ENCODE measurements at regions not wholly inside any gene's neighbourhood (a gene's known extent, or its start where the extent isn't known, plus 50 kb on each side); places are given as distances from the start of the nearest gene placed in this dataset.

- no peak for TF ChIP-seq CTCF (IDR thresholded peaks at IDR 0.05)
- no peak for TF ChIP-seq POLR2AphosphoS5 (IDR thresholded peaks at IDR 0.05)
- no peak for TF ChIP-seq POLR2A (IDR thresholded peaks at IDR 0.05)
- intact Hi-C loops (cut with DNase I): no loop called here
Observed at GRCh38 chr7:38017320-38017719, 96.9 kb downstream of the EPDR1 start.

DNA sequence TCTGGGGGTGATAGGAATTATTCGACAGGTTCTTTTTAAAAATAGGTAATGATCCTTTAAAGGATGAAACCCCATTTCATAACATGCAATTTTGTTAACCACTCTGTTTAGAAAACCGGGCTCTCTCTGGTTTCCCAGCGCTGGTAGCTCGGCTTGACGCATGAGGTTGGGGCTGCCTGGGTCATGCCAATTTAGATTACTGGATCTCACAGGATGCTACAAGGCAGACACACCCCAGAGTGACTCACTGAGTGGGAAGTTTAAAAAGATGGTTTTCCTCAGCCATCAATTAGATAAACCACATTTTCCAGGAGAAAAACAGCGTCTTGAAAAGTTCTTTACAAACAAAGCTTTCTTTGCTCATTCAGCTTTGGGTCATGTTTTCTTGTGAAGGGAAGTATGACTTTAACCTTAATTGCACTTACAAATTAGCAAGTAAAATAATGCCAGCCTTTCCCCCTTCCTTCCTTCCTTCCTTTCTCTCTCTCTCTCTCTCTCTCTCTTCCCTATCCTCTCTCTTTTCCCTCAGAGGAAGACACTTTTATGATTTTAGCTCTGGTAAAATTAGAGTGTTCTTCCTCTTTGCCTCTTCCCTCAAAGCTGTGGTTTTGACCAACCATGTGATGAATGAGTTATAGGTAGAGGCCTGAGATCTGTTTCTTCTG, 99.8 kb downstream of the EPDR1 start:
- TF ChIP-seq CTCF (IDR thresholded peaks at IDR 0.05) (no peak), POLR2A (IDR thresholded peaks at IDR 0.05) (no peak), POLR2AphosphoS5 (IDR thresholded peaks at IDR 0.05) (no peak)
- WGBS: 90% methylated on average over 6 of the region's 6 CpGs

More at GRCh38 chr7:38017320-38017719, 96.9 kb downstream of the EPDR1 start:
- no peaks in the 10 kb centered on the region for H3K36me3 ChIP-seq
- H3K9me3 ChIP-seq: no peaks in the 10 kb centered on the region
- H3K4me1 ChIP-seq (replicated peaks): no peaks in the 10 kb centered on the region
- DNase-seq (ENCODE audit: low spot score): no peak
- H3K27me3 ChIP-seq (replicated peaks; ENCODE audit: insufficient read depth): no peaks in the 10 kb centered on the region
- H3K27ac ChIP-seq: no peak overlapping the region
- 88% methylated on average over 1 of the region's 1 CpG for WGBS
- no peak overlapping the region for H3K4me3 ChIP-seq

GRCh38 chr7:38021892-38022291, 101.5 kb downstream of the EPDR1 start:
- Histone ChIP-seq H3K27ac (no peak overlapping the region), H3K36me3 (no peaks in the 10 kb centered on the region), H3K27me3 (replicated peaks; ENCODE audit: insufficient read depth) (no peaks in the 10 kb centered on the region), H3K4me3 (no peak overlapping the region), H3K4me1 (replicated peaks) (no peaks in the 10 kb centered on the region), H3K9me3 (no peaks in the 10 kb centered on the region)
- DNase-seq (ENCODE audit: low spot score): no peak
- TF ChIP-seq POLR2AphosphoS5 (IDR thresholded peaks at IDR 0.05): no peak
- TF ChIP-seq CTCF (IDR thresholded peaks at IDR 0.05): no peak
- TF ChIP-seq POLR2A (IDR thresholded peaks at IDR 0.05): no peak
- intact Hi-C loops (cut with DNase I): no loop called here
- WGBS: 90% methylated on average over 3 of the region's 3 CpGs

More for the DNA sequence above, 99.8 kb downstream of the EPDR1 start:
- intact Hi-C loops (cut with DNase I): no loop called here
- Histone ChIP-seq H3K36me3 (no peaks in the 10 kb centered on the region), H3K4me1 (replicated peaks) (no peaks in the 10 kb centered on the region), H3K27ac (no peak overlapping the region), H3K9me3 (no peaks in the 10 kb centered on the region), H3K4me3 (no peak overlapping the region), H3K27me3 (replicated peaks; ENCODE audit: insufficient read depth) (no peaks in the 10 kb centered on the region)
- no peak for DNase-seq (ENCODE audit: low spot score)

DNA sequence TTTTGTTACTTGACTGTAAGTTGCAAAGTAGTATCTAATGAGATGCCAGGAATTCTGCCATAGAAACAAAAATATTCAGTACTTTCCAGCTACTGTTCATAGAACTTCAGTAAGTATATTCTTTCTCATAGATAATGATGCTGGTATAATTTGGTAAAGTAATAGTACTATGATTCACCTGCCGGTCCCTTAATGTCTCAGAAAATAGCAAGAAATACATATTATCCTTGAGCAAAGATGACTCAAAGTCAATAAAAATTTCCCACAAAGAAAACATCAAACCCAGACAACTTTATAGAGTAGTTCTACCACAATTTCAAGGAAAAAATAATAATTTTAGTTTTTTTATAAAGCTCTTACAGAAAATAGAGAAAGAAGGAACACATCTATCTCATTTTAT, 105.4 kb downstream of the EPDR1 start:
- H3K4me1 ChIP-seq (replicated peaks): no peaks in the 10 kb centered on the region
- intact Hi-C loops (cut with DNase I): no loop called here
- no peaks in the 10 kb centered on the region for H3K9me3 ChIP-seq
- H3K4me3 ChIP-seq: no peak overlapping the region
- DNase-seq (ENCODE audit: low spot score): no peak
- no peak for TF ChIP-seq POLR2AphosphoS5 (IDR thresholded peaks at IDR 0.05)
- TF ChIP-seq POLR2A (IDR thresholded peaks at IDR 0.05): no peak
- no peak for TF ChIP-seq CTCF (IDR thresholded peaks at IDR 0.05)
- no peaks in the 10 kb centered on the region for H3K27me3 ChIP-seq (replicated peaks; ENCODE audit: insufficient read depth)
- no peaks in the 10 kb centered on the region for H3K36me3 ChIP-seq
- no peak overlapping the region for H3K27ac ChIP-seq
- 71% methylated on average over 1 of the region's 1 CpG for whole genome bisulfite sequencing

DNA sequence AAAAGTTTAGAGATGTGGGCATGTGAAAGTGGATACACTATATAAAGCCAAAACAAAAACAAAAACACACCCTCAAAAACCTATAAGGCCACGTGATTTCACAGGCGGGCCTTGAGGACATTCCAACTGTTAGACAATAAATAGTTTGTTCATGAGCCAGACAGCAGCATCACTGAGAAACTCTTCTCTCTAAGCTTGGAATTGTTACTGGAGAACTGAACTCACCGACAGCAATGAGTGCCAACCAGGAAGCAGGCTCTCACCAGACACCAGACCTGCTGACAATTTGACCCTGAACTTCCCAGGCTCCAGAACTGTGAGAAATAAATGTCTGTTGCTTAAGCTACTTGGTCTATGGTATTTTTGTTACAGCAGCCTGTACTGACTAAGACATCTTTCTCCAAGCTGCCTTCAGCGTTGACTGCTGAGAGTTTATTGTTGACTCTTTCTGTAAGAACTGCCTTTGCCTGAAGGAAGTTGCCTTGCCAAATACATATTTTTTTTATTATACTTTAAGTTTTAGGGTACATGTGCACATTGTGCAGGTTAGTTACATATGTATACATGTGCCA, 107.5 kb downstream of the EPDR1 start:
- Histone ChIP-seq H3K4me1 (replicated peaks) (no peaks in the 10 kb centered on the region), H3K27me3 (replicated peaks; ENCODE audit: insufficient read depth) (no peaks in the 10 kb centered on the region), H3K4me3 (no peak overlapping the region), H3K36me3 (no peaks in the 10 kb centered on the region), H3K27ac (no peak overlapping the region), H3K9me3 (no peaks in the 10 kb centered on the region)
- no peak for DNase-seq (ENCODE audit: low spot score)
- intact Hi-C loops (cut with DNase I): no loop called here
- no peak for TF ChIP-seq POLR2A (IDR thresholded peaks at IDR 0.05)
- TF ChIP-seq POLR2AphosphoS5 (IDR thresholded peaks at IDR 0.05): no peak
- no peak for TF ChIP-seq CTCF (IDR thresholded peaks at IDR 0.05)
- 76% methylated on average over 4 of the region's 4 CpGs for WGBS

Measured in prostate gland (tissue), 2 donors.